HG02798 (cell line): ENCODE measurements at regions not wholly inside any gene's neighbourhood (a gene's known extent, or its start where the extent isn't known, plus 50 kb on each side); places are given as distances from the start of the nearest gene placed in this dataset.

Experiments
- ATAC-seq: cut with Tn5 transposase; IDR thresholded peaks from one replicate; pipeline ENCODE4 v1.9.1; 2021; ENCODE audit warnings: mild to moderate bottlenecking; ENCODE audit not compliant: unreplicated experiment, poor library complexity

DNA sequence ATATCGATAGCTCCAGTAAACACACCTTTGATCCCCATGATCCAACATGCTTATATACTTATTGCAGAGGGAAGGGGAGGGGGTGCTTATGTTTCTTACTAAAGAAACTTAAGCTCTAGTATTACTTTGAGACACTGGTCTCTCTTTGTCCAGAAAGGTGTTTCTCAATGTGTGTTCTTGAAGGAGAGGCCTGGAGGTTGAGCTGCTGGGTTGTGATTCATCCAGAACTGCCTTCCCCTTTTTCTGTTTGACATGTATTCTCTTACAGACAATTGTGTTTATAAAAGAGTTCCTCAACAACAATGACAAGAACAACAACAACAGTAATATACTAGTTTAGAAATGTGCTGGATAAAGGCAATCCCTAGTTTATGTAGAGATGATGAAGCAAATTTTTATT is 516.0 kb upstream of the FAM98A start:
- ATAC-seq = no peak

DNA sequence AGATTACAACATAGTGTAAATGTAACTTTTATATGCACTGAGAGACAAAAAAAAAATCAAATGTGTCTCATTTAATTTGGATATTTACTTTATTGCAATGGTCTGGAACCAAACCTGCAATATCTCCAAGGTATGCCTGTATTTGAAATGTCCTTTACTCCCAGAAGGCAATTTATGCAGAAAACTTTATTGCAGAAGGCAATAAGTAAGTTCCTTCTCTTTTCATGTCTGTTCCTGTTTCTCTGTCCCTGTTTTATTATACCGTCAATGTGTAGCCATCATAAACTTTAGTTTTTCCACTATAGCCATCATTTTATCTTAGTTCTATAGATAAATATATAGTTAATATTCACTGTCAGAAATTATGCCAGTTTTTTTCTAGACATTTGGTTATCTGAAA is 513.1 kb upstream of the FAM98A start:
- no peak for ATAC-seq

DNA sequence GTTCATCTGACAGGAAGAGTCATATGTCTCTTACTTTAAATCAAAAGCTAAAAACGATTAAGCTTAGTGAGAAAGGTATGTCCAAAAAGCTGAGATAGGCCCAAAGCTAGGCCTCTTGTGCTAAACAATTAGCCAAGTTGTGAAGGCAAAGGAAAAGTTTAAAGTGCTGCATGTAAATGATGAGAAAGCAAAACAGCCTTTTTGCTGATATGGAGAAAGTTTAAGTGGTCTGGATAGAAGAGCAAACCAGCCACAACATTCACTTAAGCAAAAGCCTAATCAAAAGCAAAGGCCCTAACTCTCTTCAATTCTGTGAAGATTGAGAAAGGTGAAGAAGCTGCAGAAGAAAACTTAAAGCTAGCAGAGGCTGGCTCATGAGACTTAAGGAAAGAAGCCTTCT is 511.3 kb upstream of the FAM98A start:
- no peak for ATAC-seq

DNA sequence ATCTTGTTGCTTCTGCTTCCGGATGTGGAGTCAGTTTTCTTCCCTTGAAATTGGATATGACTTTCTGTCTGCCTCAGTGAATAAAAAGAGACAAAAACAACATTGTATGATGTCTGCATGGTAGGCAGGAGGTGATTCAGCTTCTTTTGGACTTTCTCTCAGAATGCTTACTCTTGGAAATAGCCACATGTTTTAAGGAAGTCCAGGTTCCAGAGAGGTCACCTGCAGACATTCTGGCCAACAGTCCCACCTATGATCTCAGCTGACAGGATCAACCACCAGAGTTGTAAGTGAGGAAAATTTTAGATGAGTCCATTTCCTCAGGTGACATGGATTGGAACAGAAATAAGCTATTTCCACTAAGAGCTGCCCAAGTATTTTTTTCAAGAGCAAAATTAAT is 508.7 kb upstream of the FAM98A start:
- ATAC-seq = no peak

DNA sequence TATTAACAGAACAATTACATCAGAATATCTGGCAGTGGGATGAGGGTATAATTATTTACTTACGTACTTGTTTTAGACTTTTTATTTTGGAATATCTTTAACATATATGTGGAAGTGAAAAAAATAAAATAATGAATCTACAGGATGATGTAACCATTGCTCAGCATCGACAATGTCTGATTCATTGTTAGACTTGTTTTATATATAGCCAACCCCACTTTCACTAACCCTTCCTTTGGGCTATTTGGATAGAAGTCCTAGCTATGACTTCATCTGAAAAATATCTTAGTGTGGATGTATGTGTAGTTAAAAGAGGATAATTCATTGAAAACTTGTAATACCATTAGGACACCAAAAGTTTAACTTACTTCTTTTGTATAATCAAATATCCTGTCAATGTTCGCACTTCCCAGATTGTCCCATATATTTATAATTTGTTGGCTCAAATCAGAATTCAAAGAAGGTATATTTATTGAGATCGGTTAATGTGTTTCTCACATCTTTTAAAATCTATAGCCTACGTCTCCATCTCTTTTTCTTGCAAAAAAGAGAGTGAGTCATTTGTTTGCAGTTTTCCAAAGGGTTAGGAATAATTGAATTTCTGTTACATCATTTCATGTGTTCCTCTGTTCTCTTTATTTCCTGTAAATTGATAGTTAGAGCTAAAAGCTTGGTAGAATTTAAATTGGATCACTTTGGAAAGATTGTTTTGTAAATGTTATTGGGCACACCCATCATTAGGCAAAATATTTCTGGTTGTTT is 506.1 kb upstream of the FAM98A start:
- ATAC-seq = no peak

DNA sequence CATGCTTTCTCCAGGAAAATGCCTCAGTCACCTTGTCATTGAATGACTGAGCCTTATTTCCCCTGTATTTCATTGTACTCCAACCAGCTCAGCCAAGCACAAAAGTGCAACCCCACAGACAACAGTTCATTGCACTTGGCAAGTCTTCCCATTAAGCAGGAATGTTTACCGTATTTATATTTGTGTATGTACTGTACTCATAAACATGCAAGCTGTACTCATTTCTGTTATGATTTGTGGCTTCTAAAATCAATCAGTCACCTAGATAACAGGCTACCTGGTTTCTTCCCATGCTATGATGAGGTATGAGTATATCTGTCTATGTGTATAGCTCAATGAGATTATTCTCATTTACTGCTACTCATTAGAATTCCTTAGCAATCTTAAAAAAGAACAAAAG is 505.5 kb upstream of the FAM98A start:
- no peak for ATAC-seq

DNA sequence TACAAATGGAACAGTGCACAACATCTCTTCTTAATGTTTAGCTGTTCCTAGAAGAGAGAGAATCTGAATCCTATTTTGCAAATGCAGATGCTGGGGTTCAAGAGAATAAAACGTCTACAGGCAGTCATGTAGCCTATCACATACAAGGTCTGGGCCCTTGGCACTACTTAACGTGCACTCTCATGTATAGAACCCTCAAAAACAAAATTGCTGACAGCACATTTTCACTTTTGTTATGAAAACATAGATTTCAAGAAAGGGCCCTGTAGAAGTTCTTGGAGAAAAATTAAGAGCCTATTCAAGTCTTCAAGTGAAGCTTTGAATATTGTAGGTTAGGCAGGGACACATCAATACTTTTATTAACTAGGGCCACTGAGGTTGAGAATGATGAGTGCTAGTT is 504.3 kb upstream of the FAM98A start:
- ATAC-seq = no peak

DNA sequence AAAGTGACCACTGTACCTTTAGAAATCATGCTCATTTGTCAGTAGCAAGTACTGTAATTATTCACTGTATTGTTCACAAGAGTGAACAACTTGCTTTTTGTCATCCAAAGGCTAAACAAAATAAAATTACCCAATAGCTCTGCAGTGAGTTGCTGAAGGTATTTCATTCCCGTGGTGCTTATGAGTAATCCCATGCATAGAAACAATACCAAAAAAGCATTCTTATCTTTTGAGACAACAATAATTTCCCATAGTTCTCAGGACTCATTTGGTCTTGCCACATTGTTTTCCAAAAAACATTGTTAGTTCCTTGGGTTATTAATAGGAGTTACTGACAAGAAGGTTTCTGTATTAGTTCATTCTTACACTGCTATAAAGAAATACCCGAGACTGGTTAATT is 503.2 kb upstream of the FAM98A start:
- ATAC-seq = no peak

DNA sequence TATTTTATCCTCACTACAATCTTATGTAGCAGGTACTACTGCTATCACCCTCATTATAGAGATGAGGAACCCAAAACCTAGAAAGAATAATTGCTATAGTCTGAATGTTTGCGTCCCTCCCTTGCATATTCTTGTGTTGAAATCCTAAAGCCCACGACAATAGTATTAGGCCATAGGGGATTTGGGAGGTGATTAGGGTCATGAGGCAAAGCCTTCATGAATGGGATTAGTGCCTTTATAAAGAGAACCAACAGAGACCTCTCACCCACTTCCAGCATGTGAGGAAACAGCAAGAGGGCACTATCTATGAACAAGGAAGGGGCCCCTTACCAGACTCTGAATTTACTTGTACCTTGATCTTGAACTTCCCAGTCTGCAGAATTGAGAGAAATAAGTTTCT is 500.3 kb upstream of the FAM98A start:
- ATAC-seq = no peak

DNA sequence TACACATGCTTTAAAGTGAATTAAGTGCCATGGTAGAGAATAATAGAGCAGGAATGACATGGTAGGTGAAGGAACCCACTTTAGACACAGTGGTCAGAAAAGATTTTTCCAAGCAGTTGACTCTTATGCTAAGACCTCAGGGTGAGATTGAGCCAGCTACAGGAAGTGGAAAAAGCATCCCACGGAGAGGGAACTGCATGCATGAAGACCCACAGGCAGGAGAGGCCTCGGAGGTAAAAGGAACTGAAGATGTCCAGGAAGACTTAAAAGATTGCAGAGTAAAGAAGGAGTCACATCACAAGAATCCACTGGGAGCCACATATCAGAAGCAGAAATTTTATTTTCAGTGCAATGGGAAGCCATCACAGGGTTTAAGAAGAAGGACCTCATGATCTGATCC is 499.2 kb upstream of the FAM98A start:
- no peak for ATAC-seq

DNA sequence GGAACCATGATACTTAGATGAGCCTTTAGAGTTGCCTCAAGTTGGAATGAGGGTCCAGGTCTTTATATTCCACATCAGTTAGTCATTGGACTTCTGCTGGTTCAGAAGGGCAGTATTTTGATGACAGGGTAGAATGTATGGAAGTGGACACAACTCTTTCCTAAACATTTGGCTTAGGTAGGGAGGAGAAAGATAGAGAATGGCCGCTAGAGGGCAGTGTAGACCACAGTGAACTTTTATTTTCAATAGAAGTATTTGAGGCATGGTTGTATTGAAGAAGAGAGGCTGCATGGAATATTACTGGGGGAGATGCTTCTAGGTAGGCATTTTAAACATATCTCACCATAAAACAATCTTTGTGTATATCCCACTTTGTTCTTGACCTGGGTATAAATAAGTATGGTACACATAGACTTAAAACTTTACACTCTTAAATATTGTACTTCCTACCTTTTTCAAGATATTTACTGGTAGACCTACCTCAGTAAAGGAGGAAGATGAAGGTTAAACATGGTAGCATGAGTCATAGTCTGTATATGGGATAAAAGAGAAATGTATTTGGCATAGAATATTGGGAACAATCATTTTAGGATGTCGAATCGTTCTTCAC is 497.6 kb upstream of the FAM98A start:
- peak; percentile 80 for ATAC-seq

DNA sequence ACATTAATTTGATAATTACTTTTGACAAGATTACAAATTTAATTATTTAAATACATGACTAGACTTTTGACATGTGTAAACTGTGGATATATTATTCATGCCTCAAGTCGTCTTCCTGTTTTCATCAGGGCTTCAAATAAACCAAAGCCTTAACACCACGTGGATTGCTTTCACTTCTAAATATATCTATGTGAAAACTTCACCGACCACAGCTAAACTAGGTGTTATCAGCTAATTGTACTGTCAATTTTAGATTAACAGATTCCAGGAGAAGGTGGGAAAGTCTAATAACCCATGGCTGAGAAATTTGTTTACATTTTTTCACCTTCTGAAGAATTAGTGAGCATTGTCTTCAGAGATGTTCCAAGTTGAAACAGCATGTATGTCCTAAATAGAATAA is 494.7 kb upstream of the FAM98A start:
- no peak for ATAC-seq

DNA sequence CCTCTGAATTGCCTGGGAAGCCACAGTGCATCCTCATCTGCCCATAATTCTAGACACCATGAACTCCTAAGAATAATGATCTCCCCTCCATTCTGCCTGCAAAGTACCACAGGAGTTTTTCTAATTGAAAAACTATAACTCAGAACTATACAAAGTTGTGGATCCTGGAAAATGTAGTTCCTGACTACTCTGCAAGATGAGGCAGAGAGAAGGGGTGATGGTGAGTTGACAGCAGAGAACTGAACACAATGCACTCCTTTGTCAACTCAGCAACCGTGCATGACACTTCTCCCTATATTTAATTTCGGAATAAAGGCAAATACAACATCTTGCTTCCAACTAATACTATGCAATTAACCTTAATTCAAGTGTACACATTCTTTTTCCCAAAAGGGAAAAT is 471.1 kb upstream of the FAM98A start:
- ATAC-seq = no peak

DNA sequence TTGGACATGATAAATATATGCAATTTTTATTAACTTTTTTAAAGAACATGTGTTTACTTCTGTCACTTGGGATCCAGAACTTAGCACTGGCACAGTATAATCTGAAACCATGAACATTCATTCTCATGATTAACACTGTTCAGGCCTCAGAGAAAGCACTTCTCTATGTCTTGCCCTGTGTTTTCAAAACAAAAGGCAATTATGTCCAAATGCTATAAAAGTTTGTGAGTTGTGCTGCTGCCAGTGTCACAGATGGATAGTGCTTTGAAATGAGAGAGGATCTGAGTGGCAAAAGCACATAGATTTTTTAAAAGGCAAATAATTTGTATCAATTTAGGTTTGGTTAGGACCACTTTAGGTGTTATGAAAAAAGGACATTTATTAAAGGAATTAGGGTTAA is 470.5 kb upstream of the FAM98A start:
- ATAC-seq = no peak

DNA sequence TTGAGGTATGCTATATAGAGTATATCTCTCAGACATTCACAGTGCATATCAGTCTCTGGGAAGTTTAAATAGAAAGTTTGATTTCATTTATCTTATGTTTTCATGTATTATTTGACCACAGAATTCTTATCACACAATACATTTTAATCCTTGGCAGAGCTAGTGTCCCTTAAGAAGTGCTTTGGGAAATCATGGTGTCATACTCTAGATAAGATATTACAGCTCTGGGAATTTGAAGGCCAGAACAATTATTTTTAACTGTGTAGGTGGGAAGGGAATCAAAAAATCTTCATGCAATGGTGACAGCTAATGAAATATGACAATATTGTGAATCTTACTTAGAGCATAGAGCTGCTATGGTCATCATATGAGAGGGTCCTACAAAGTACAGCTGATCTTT is 451.3 kb upstream of the FAM98A start:
- no peak for ATAC-seq

DNA sequence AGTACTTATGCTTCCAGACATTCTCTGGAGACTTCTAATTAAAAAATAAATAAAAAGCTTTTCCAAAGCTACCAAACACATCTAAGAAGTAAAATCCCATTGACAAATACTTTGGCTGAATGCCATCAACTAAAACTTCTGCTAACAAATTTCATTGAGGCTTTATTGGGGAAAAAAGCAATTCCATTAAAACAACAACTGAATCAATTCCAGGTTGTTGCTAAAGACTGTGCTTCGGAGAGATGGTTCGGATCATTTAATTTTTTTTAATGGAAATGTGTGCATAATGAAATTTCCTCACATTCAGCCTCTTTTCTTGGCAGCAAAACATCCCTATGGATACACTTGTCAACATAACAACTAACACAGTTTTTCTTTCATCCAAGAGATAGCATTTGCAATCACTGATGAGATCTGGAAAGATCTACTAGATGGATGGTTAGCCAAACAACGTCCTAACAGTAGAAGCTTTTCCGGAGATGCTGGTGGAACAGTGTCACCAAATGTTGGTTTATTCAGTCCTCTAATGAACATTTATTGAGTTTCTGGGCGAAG is 446.1 kb upstream of the FAM98A start:
- no peak for ATAC-seq

DNA sequence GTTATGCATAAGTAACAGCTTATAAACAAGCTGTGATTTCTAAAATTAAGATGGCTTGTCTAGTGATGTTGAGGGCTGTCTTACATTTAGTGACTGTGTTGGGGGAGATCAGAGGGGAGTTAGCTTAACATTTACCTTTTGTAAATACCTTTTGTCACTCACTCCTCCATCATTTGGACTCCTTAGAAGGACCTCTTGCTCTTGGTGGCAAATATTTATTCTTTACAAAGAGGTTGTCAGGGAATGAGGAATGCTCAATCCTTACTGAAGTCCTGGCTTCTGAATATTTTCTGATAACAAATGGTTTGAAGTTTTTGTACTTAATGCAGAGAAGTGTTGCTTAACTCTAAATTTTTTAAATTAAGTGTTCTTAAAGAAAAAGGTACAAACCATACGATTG is 438.8 kb upstream of the FAM98A start:
- no peak for ATAC-seq

DNA sequence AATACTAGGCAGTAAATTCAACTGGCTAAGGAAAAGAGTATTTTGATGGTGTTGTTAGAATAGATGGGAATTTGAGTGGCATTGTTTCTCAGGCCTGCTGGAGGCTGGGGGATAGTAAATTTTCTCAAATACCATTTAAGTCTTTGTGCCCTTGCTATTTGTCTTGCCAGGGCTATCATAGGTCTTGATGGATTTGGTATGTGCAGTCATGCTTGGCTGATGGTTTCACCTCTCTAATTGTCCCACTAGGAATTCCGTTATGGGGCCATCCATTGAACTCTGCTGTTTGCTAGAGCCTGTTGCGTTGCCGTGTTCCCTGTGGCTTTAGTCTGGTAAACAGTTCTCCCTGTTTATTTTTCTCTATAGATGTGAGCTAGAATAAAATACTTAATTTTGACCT is 438.1 kb upstream of the FAM98A start:
- ATAC-seq = no peak

DNA sequence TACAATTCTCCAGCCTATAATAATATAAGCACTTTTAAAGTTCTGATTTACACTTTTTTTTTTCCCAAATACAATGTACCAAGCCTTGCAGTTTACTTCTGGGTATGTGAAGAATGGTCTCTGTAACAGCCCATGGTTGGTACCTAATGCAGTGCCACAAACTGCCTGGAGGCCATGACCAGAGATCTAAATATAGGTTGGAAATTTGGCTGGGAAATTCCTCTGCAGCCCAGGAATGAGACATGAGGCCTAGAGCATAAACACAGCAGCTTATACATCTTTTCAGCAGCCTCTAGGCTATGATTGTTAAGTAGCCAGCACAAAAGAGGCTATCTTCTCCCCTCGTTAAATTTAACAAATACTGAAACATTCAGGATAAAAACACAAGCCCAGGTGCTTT is 432.0 kb upstream of the FAM98A start:
- no peak for ATAC-seq

DNA sequence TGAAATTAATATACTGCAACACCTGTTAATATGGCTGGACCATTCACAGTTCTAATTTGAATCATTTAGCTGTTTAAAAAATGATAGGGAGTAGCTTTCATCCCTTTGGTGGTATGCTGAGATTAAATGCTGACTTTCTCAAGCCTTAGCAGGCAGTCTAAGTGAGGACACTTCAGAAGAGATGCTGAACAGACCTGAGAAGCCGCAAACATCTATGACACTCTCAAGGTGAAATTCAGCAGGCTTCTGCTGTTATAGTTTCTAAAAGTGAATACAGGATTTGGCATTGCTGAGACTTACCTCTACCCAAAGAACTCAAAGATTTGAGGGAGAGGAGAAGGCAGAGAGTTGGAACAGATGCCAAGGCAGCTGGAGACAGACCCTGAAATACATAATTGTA is 431.2 kb upstream of the FAM98A start:
- ATAC-seq = no peak

DNA sequence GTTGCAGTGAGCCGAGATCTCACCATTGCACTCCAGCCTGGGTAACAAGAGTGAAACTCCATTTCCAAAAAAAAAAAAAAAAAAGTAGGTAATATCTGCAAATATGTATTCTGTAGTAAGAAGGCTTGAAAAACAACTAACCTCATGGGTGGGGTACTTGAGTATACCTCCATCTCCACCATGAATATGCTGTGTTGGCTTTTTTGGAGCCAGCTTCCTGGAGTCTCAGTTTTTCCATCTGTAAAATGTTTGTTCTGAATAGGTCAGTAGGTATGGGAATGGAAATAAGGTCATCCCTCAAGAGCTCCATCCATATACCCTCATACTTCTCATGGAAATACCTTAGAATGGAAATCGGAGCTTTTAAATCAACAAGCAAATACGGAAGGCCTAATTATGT is 430.0 kb upstream of the FAM98A start:
- ATAC-seq = no peak

DNA sequence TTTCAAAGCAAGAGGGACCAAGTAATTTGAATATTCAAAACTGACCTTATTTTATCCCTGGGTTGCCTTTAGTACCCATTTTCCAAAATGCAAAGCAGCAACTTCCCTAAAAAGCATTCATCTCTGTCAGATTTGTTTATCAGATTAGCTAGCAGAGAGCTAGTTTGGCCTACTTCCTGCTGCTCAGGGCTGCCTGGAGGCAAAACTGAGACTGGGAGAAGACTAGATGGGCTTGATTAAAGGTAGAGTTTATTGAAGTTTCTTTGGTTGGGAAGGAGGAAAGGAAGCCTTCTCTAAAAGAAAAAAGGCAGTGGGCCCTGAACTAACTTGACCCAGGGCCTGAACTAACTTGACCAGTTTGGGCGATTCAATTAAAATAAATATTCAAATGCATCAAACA is 426.1 kb upstream of the FAM98A start:
- no peak for ATAC-seq
